ENCODE measurements at regions not wholly inside any gene's neighbourhood (a gene's known extent, or its start where the extent isn't known, plus 50 kb on each side); places are given as distances from the start of the nearest gene placed in this dataset.

DNA sequence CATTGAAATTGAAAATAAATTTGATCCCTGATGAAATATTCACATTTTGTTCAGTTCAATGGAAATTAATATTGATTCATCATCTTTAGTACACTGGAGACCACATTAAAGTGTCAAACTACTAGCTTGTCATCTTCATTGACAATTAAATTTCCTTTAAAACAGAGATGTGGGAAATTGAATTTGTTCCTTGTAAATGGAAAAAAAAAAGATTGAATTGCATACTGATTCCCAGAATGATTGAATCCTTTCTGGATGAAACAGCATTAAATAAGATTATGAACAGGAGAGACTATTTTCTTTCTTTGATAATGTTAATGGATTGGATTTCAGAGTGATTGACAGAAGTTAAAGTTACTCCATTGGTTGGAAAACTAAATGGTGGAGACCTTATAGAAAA lies 241.3 kb upstream of the CNTNAP2 start:
- Histone ChIP-seq H3K79me1 (ENCODE audit: low read length) (no peaks in the 10 kb centered on the region), H3K27ac (ENCODE audit: low read depth, low read length) (no peak overlapping the region), H2BK5ac (ENCODE audit: low read depth, low read length, poor library complexity) (no peak overlapping the region), H3K4ac (ENCODE audit: low read depth, low read length) (no peak overlapping the region), H4K12ac (ENCODE audit: low read depth, low read length) (no peak overlapping the region), H3K4me3 (ENCODE audit: low read depth, low read length) (no peak overlapping the region), H3K4me1 (ENCODE audit: control insufficient read depth in 1 of 2, insufficient read depth in 2 of 2, low read length in 2 of 2) (no peaks in the 10 kb centered on the region), H3K4me2 (ENCODE audit: low read length) (no peak overlapping the region), H4K91ac (ENCODE audit: low read depth, low read length) (no peak overlapping the region), H3K9me3 (ENCODE audit: insufficient read depth, low read depth, low read length) (no peaks in the 10 kb centered on the region), H2BK12ac (ENCODE audit: low read length) (no peak overlapping the region), H3K9ac (ENCODE audit: low read length) (no peak overlapping the region), H4K8ac (ENCODE audit: low read depth, low read length) (no peak overlapping the region), H2BK120ac (ENCODE audit: insufficient read depth, low read length, poor library complexity) (no peak overlapping the region), H3K14ac (ENCODE audit: low read length) (no peak overlapping the region), H3K18ac (ENCODE audit: low read length) (no peak overlapping the region), H2AK5ac (ENCODE audit: low read length) (no peak overlapping the region), H2AFZ (ENCODE audit: insufficient read depth, low read length, poor library complexity) (no peak overlapping the region), H3K27me3 (ENCODE audit: insufficient read depth, low read length) (no peaks in the 10 kb centered on the region), H3K23ac (ENCODE audit: low read length) (no peak overlapping the region), H3K79me2 (ENCODE audit: control insufficient read depth, insufficient read depth, low read length, poor library complexity) (no peaks in the 10 kb centered on the region), H3K36me3 (ENCODE audit: control insufficient read depth in 1 of 2, insufficient read depth in 2 of 2, low read length in 2 of 2) (no peaks in the 10 kb centered on the region)
- no peak for DNase-seq

DNA sequence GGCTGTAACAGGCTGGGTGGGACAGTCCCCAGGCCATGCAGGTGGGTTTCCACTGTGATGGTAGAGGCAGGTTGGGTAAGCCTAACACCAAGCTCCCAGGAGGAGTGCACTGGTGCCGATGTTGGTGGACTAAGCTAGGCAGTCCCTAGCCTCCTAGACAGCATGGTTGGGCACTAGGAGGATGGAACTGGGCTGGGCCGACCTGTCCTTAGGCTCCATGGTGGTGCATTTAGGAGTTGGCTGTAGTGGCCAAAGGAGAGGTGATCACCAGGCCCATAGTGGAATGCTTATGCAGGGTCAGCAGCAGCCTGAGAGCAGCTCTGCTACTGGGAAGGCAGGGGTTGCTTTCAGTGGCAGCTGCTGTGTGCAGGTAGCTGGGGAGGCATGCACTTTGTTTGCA lies 247.7 kb upstream of the CNTNAP2 start:
- Histone ChIP-seq H3K27me3 (ENCODE audit: insufficient read depth, low read length) (no peaks in the 10 kb centered on the region), H3K23ac (ENCODE audit: low read length) (no peak overlapping the region), H3K18ac (ENCODE audit: low read length) (no peak overlapping the region), H3K14ac (ENCODE audit: low read length) (no peak overlapping the region), H3K4me2 (ENCODE audit: low read length) (no peak overlapping the region), H3K4ac (ENCODE audit: low read depth, low read length) (no peak overlapping the region), H2BK120ac (ENCODE audit: insufficient read depth, low read length, poor library complexity) (no peak overlapping the region), H3K27ac (ENCODE audit: low read depth, low read length) (no peak overlapping the region), H4K91ac (ENCODE audit: low read depth, low read length) (no peak overlapping the region), H2BK12ac (ENCODE audit: low read length) (no peak overlapping the region), H2BK5ac (ENCODE audit: low read depth, low read length, poor library complexity) (no peak overlapping the region), H3K79me1 (ENCODE audit: low read length) (no peaks in the 10 kb centered on the region), H4K8ac (ENCODE audit: low read depth, low read length) (no peak overlapping the region), H3K4me1 (ENCODE audit: control insufficient read depth in 1 of 2, insufficient read depth in 2 of 2, low read length in 2 of 2) (no peaks in the 10 kb centered on the region), H3K79me2 (ENCODE audit: control insufficient read depth, insufficient read depth, low read length, poor library complexity) (no peaks in the 10 kb centered on the region), H2AK5ac (ENCODE audit: low read length) (no peak overlapping the region), H3K4me3 (ENCODE audit: low read depth, low read length) (no peak overlapping the region), H4K12ac (ENCODE audit: low read depth, low read length) (no peak overlapping the region), H3K9ac (ENCODE audit: low read length) (no peak overlapping the region), H3K9me3 (ENCODE audit: insufficient read depth, low read depth, low read length) (peaks cover 2% of the 10 kb centered on the region), H3K36me3 (ENCODE audit: control insufficient read depth in 1 of 2, insufficient read depth in 2 of 2, low read length in 2 of 2) (no peaks in the 10 kb centered on the region), H2AFZ (ENCODE audit: insufficient read depth, low read length, poor library complexity) (no peak overlapping the region)
- WGBS (ENCODE audit: extremely low coverage, insufficient coverage, insufficient read length): no CpG with 5 or more reads among the region's 2 CpGs
- DNase-seq: no peak

GRCh38 chr7:145862212-145862611 lies 254.4 kb upstream of the CNTNAP2 start:
- no peak for DNase-seq
- no peak overlapping the region for H2AFZ ChIP-seq (ENCODE audit: insufficient read depth, low read length, poor library complexity)
- H3K27ac ChIP-seq (ENCODE audit: low read depth, low read length): no peak overlapping the region
- H3K9me3 ChIP-seq (ENCODE audit: insufficient read depth, low read depth, low read length): peaks cover 6% of the 10 kb centered on the region
- H3K18ac ChIP-seq (ENCODE audit: low read length): no peak overlapping the region
- no peaks in the 10 kb centered on the region for H3K27me3 ChIP-seq (ENCODE audit: insufficient read depth, low read length)
- no peak overlapping the region for H3K4me3 ChIP-seq (ENCODE audit: low read depth, low read length)
- no peak overlapping the region for H4K8ac ChIP-seq (ENCODE audit: low read depth, low read length)
- no peak overlapping the region for H2BK12ac ChIP-seq (ENCODE audit: low read length)
- H2AK5ac ChIP-seq (ENCODE audit: low read length): no peak overlapping the region
- no peak overlapping the region for H3K4me2 ChIP-seq (ENCODE audit: low read length)
- no peak overlapping the region for H2BK5ac ChIP-seq (ENCODE audit: low read depth, low read length, poor library complexity)
- H3K14ac ChIP-seq (ENCODE audit: low read length): no peak overlapping the region
- H3K36me3 ChIP-seq (ENCODE audit: control insufficient read depth in 1 of 2, insufficient read depth in 2 of 2, low read length in 2 of 2): no peaks in the 10 kb centered on the region
- no CpG with 5 or more reads among the region's 5 CpGs for WGBS (ENCODE audit: extremely low coverage, insufficient coverage, insufficient read length)
- H4K91ac ChIP-seq (ENCODE audit: low read depth, low read length): no peak overlapping the region
- H4K12ac ChIP-seq (ENCODE audit: low read depth, low read length): no peak overlapping the region
- H3K23ac ChIP-seq (ENCODE audit: low read length): no peak overlapping the region
- no peak overlapping the region for H3K9ac ChIP-seq (ENCODE audit: low read length)
- no peaks in the 10 kb centered on the region for H3K4me1 ChIP-seq (ENCODE audit: control insufficient read depth in 1 of 2, insufficient read depth in 2 of 2, low read length in 2 of 2)
- no peak overlapping the region for H2BK120ac ChIP-seq (ENCODE audit: insufficient read depth, low read length, poor library complexity)
- no peaks in the 10 kb centered on the region for H3K79me1 ChIP-seq (ENCODE audit: low read length)
- no peak overlapping the region for H3K4ac ChIP-seq (ENCODE audit: low read depth, low read length)
- no peaks in the 10 kb centered on the region for H3K79me2 ChIP-seq (ENCODE audit: control insufficient read depth, insufficient read depth, low read length, poor library complexity)

GRCh38 chr7:145860809-145861208 lies 255.8 kb upstream of the CNTNAP2 start:
- no CpG with 5 or more reads among the region's 1 CpG for WGBS (ENCODE audit: extremely low coverage, insufficient coverage, insufficient read length)

More at GRCh38 chr7:145860809-145861208, 255.8 kb upstream of the CNTNAP2 start:
- no peaks in the 10 kb centered on the region for H3K79me1 ChIP-seq (ENCODE audit: low read length)
- H3K36me3 ChIP-seq (ENCODE audit: control insufficient read depth in 1 of 2, insufficient read depth in 2 of 2, low read length in 2 of 2): no peaks in the 10 kb centered on the region
- H3K4me2 ChIP-seq (ENCODE audit: low read length): no peak overlapping the region
- no peak overlapping the region for H3K9ac ChIP-seq (ENCODE audit: low read length)
- H3K18ac ChIP-seq (ENCODE audit: low read length): no peak overlapping the region
- H2AFZ ChIP-seq (ENCODE audit: insufficient read depth, low read length, poor library complexity): no peak overlapping the region
- no peak overlapping the region for H2AK5ac ChIP-seq (ENCODE audit: low read length)
- no peak overlapping the region for H3K23ac ChIP-seq (ENCODE audit: low read length)
- no peak overlapping the region for H3K4ac ChIP-seq (ENCODE audit: low read depth, low read length)
- no peak overlapping the region for H2BK120ac ChIP-seq (ENCODE audit: insufficient read depth, low read length, poor library complexity)
- peaks cover 6% of the 10 kb centered on the region for H3K9me3 ChIP-seq (ENCODE audit: insufficient read depth, low read depth, low read length)
- no peak overlapping the region for H3K14ac ChIP-seq (ENCODE audit: low read length)
- no peak overlapping the region for H2BK12ac ChIP-seq (ENCODE audit: low read length)
- no peak overlapping the region for H3K4me3 ChIP-seq (ENCODE audit: low read depth, low read length)
- H3K4me1 ChIP-seq (ENCODE audit: control insufficient read depth in 1 of 2, insufficient read depth in 2 of 2, low read length in 2 of 2): no peaks in the 10 kb centered on the region
- no peak overlapping the region for H4K91ac ChIP-seq (ENCODE audit: low read depth, low read length)
- H3K27ac ChIP-seq (ENCODE audit: low read depth, low read length): no peak overlapping the region
- no peaks in the 10 kb centered on the region for H3K79me2 ChIP-seq (ENCODE audit: control insufficient read depth, insufficient read depth, low read length, poor library complexity)
- H4K8ac ChIP-seq (ENCODE audit: low read depth, low read length): no peak overlapping the region
- no peak overlapping the region for H2BK5ac ChIP-seq (ENCODE audit: low read depth, low read length, poor library complexity)
- no peak for DNase-seq
- no peak overlapping the region for H4K12ac ChIP-seq (ENCODE audit: low read depth, low read length)
- H3K27me3 ChIP-seq (ENCODE audit: insufficient read depth, low read length): no peaks in the 10 kb centered on the region

Measured in trophoblast cell (in vitro differentiated cells and primary cell).